Motor neuron (in vitro differentiated cells): ENCODE measurements at regions not wholly inside any gene's neighbourhood (a gene's known extent, or its start where the extent isn't known, plus 50 kb on each side); places are given as distances from the start of the nearest gene placed in this dataset.

Experiments used
- ATAC-seq, 8 experiments: fragments of 200-7000 bp; cut with Tn5 transposase; replicated peaks in 6 of 8; 2 replicates each; pipeline ENCODE4 v1.8.0; 2021; ENCODE audit warnings: mild to moderate bottlenecking in 8 of 8, moderate library complexity in 8 of 8
- H3K27ac ChIP-seq, 2 donors: fragments of 250-450 bp; sonication (Bioruptor Pico); 2 replicates each; pipeline ENCODE4 v1.9.0; 2021; ENCODE audit warnings: antibody characterized with exemption in 2 of 2, mild to moderate bottlenecking in 2 of 2, moderate library complexity in 1 of 2
- H3K4me1 ChIP-seq, 2 donors: fragments of 250-450 bp; sonication (Bioruptor Pico); replicated peaks in 1 of 2; 2 replicates each; pipeline ENCODE4 v1.6.1; 2021; ENCODE audit warnings: antibody characterized with exemption in 2 of 2, mild to moderate bottlenecking in 2 of 2, moderate library complexity in 1 of 2
- H3K4me3 ChIP-seq, 5 donors: fragments of 250-450 bp; sonication (Bioruptor Pico); 2 replicates each; pipeline ENCODE4 v1.9.0; 2021; ENCODE audit warnings: antibody characterized with exemption in 5 of 5, mild to moderate bottlenecking in 5 of 5, moderate library complexity in 4 of 5
- WGBS, 10 experiments: fragments of 450-650 bp; shearing (Covaris generic); methylation state at CpG; one replicate each; pipeline ENCODE4 v1.0.0; 2022; 5-methylcytosine and 5-hydroxymethylcytosine counted together
- in situ Hi-C, 9 experiments: fragments of 400-800 bp; cut with MboI; loops; one replicate each; pipeline ENCODE4 v1.15.0; 2021; ENCODE audit warnings: low sequenced_read_pairs in 9 of 9, low pct_unique_long_range_greater_than_20kb in 2 of 9; ENCODE audit not compliant: unreplicated experiment in 9 of 9

- 33 to 100% (median 83%) methylated on average over 1 to 6 of the region's 7 CpGs; no CpG with 5 or more reads in 3 of the 10 experiments for WGBS, 10 experiments
- Histone ChIP-seq H3K4me1 (no peaks in the 10 kb centered on the region), H3K27ac (no peak overlapping the region), H3K4me3 (no peak overlapping the region)
- ATAC-seq = no peak
- in situ Hi-C loops = no loop called here
Measured at GRCh38 chr4:106471151-106471550, 102.6 kb upstream of the GIMD1 start.

GRCh38 chr4:106463622-106464021 is 95.0 kb upstream of the GIMD1 start:
- Histone ChIP-seq H3K4me1 (no peaks in the 10 kb centered on the region), H3K27ac (no peak overlapping the region), H3K4me3 (no peak overlapping the region)
- 7 to 100% (median 71%) methylated on average over 1 to 2 of the region's 2 CpGs; no CpG with 5 or more reads in 3 of the 10 experiments for WGBS, 10 experiments
- ATAC-seq = no peak
- in situ Hi-C loops = no loop called here

- no peak for ATAC-seq
- in situ Hi-C loops = no loop called here
- Histone ChIP-seq H3K4me1 (no peaks in the 10 kb centered on the region), H3K27ac (no peak overlapping the region), H3K4me3 (no peak overlapping the region)
- 20 to 100% (median 84%) methylated on average over 1 to 2 of the region's 2 CpGs; no CpG with 5 or more reads in 3 of the 10 experiments for WGBS, 10 experiments
Measured at GRCh38 chr4:106454581-106454980, 86.0 kb upstream of the GIMD1 start.

GRCh38 chr4:106454021-106454420 is 85.4 kb upstream of the GIMD1 start:
- H3K4me1 ChIP-seq = no peaks in the 10 kb centered on the region
- 14 to 90% (median 79%) methylated on average over 1 to 2 of the region's 2 CpGs; no CpG with 5 or more reads in 2 of the 10 experiments for WGBS, 10 experiments
- in situ Hi-C loops = no loop called here
- no peak overlapping the region for H3K4me3 ChIP-seq
- ATAC-seq = no peak
- H3K27ac ChIP-seq = no peak overlapping the region

GRCh38 chr4:106451091-106451490 is 82.5 kb upstream of the GIMD1 start:
- H3K27ac ChIP-seq = no peak overlapping the region
- in situ Hi-C loops = no loop called here
- H3K4me1 ChIP-seq = no peaks in the 10 kb centered on the region
- ATAC-seq = no peak
- no peak overlapping the region for H3K4me3 ChIP-seq
- 75 to 100% (median 100%) methylated on average over 1 of the region's 1 CpG; no CpG with 5 or more reads in 2 of the 10 experiments for WGBS, 10 experiments

GRCh38 chr4:106450249-106450648 is 81.7 kb upstream of the GIMD1 start:
- WGBS, 10 experiments = 33 to 100% (median 71%) methylated on average over 1 to 3 of the region's 3 CpGs; no CpG with 5 or more reads in 2 of the 10 experiments
- no peak for ATAC-seq
- in situ Hi-C loops = no loop called here
- H3K4me1 ChIP-seq = no peaks in the 10 kb centered on the region
- H3K27ac ChIP-seq = no peak overlapping the region
- no peak overlapping the region for H3K4me3 ChIP-seq

GRCh38 chr4:106444557-106444956 is 76.0 kb upstream of the GIMD1 start:
- H3K27ac ChIP-seq = no peak overlapping the region
- no peak for ATAC-seq
- WGBS, 10 experiments = 30 to 100% (median 84%) methylated on average over 1 to 2 of the region's 2 CpGs; no CpG with 5 or more reads in 2 of the 10 experiments
- H3K4me1 ChIP-seq = no peaks in the 10 kb centered on the region
- H3K4me3 ChIP-seq = no peak overlapping the region
- in situ Hi-C loops = no loop called here

GRCh38 chr4:106430797-106431196 is 62.2 kb upstream of the GIMD1 start:
- in situ Hi-C loops = no loop called here
- WGBS, 10 experiments = 50 to 100% (median 94%) methylated on average over 1 to 2 of the region's 2 CpGs
- H3K4me3 ChIP-seq = no peak overlapping the region
- peaks cover 0 to 2% of the 10 kb centered on the region in 2 donors for H3K4me1 ChIP-seq
- ATAC-seq = no peak
- H3K27ac ChIP-seq = no peak overlapping the region

- no peak for ATAC-seq
- Histone ChIP-seq H3K4me1 (peaks cover 0 to 8% of the 10 kb centered on the region in 2 donors), H3K4me3 (no peak overlapping the region), H3K27ac (no peak overlapping the region)
- whole genome bisulfite sequencing, 10 experiments = 25 to 100% (median 79%) methylated on average over 1 to 2 of the region's 2 CpGs; no CpG with 5 or more reads in 2 of the 10 experiments
- in situ Hi-C loops = no loop called here
Measured at GRCh38 chr4:106429885-106430284, 61.3 kb upstream of the GIMD1 start.

GRCh38 chr4:106426069-106426468 is 57.5 kb upstream of the GIMD1 start:
- Histone ChIP-seq H3K4me3 (no peak overlapping the region), H3K27ac (no peak overlapping the region), H3K4me1 (peaks cover 0 to 11% of the 10 kb centered on the region in 2 donors)
- ATAC-seq = no peak
- 6 to 100% (median 80%) methylated on average over 1 to 2 of the region's 2 CpGs; no CpG with 5 or more reads in 3 of the 10 experiments for WGBS, 10 experiments
- in situ Hi-C loops = no loop called here

- no peak for ATAC-seq
- Histone ChIP-seq H3K27ac (no peak overlapping the region), H3K4me3 (no peak overlapping the region), H3K4me1 (peaks cover 0 to 11% of the 10 kb centered on the region in 2 donors)
- in situ Hi-C loops = no loop called here
Measured at GRCh38 chr4:106425576-106425975, 57.0 kb upstream of the GIMD1 start.

- Histone ChIP-seq H3K4me3 (no peak overlapping the region), H3K27ac (no peak overlapping the region), H3K4me1 (peaks cover 0 to 11% of the 10 kb centered on the region in 2 donors)
- ATAC-seq = no peak
- in situ Hi-C loops = no loop called here
- WGBS, 10 experiments = 60 to 100% (median 86%) methylated on average over 1 to 2 of the region's 3 CpGs; no CpG with 5 or more reads in 3 of the 10 experiments
Measured at GRCh38 chr4:106424426-106424825, 55.8 kb upstream of the GIMD1 start.

- no peak overlapping the region for H3K4me3 ChIP-seq
- ATAC-seq = no peak
- H3K27ac ChIP-seq = no peak overlapping the region
- H3K4me1 ChIP-seq = peaks cover 0 to 11% of the 10 kb centered on the region in 2 donors
- in situ Hi-C loops = no loop called here
Measured at GRCh38 chr4:106423791-106424190, 55.2 kb upstream of the GIMD1 start.

GRCh38 chr4:106422766-106423165 is 54.2 kb upstream of the GIMD1 start:
- 20 to 100% (median 62%) methylated on average over 1 of the region's 1 CpG; no CpG with 5 or more reads in 2 of the 10 experiments for WGBS, 10 experiments
- Histone ChIP-seq H3K4me3 (no peak overlapping the region), H3K4me1 (peaks cover 0 to 11% of the 10 kb centered on the region in 2 donors), H3K27ac (no peak overlapping the region)
- in situ Hi-C loops = no loop called here
- ATAC-seq = no peak
